ENCODE measurements at regions not wholly inside any gene's neighbourhood (a gene's known extent, or its start where the extent isn't known, plus 50 kb on each side); places are given as distances from the start of the nearest gene placed in this dataset.

- in situ Hi-C loops (cut with MboI; ENCODE audit: low sequenced_read_pairs) (no loop called here), dilution Hi-C loops (cut with HindIII; ENCODE audit: low sequenced_read_pairs, unreplicated experiment) (no loop called here), intact Hi-C loops (cut with micrococcal nuclease) (loop anchor here (10.0 kb wide), 1 partner anchor 638 kb away; no protein-coding TSS in a partner anchor)
- no peak overlapping the region for H3K23ac ChIP-seq (ENCODE audit: low read depth, low read length)
- H3K27ac ChIP-seq (ENCODE audit: insufficient read depth, low read length): no peak overlapping the region
- no peak overlapping the region for H2AK9ac ChIP-seq (replicated peaks; ENCODE audit: low read depth, low read length, poor library complexity)
- POLR2A ChIA-PET (ENCODE audit: unreplicated experiment): no interaction called here
- no peak for ATAC-seq (ENCODE audit: low read depth)
- H2AFZ ChIP-seq (replicated peaks; ENCODE audit: low read length, poor library complexity): no peak overlapping the region
- H4K20me1 ChIP-seq (ENCODE audit: insufficient read depth, low read length): no peaks in the 10 kb centered on the region
- H3K4ac ChIP-seq (ENCODE audit: low read depth, low read length): no peak overlapping the region
- no peak overlapping the region for H4K5ac ChIP-seq (ENCODE audit: low read depth, low read length)
- no peak overlapping the region for H2AK5ac ChIP-seq (ENCODE audit: low read depth, low read length)
- H3K4me1 ChIP-seq (ENCODE audit: control insufficient read depth, insufficient read depth, low read length): peaks cover 2% of the 10 kb centered on the region; the same call in 1 of the 2 replicates
- H3K27me3 ChIP-seq (ENCODE audit: control insufficient read depth, insufficient read depth, low read length): no peaks in the 10 kb centered on the region
- DNase-seq: no peak
- H3K56ac ChIP-seq (ENCODE audit: extremely low read depth, insufficient read depth, low read length): no peak overlapping the region
- no peak overlapping the region for H3K4me2 ChIP-seq (ENCODE audit: low read depth, low read length)
- H3K9me1 ChIP-seq (ENCODE audit: insufficient read depth, low read length): no peaks in the 10 kb centered on the region
- no peak overlapping the region for H3K18ac ChIP-seq (ENCODE audit: low read depth, low read length)
- no CpG with 5 or more reads among the region's 4 CpGs for WGBS, 2 experiments (ENCODE audit: extremely low coverage in 2 of 2, insufficient read length in 1 of 2)
- no peak overlapping the region for H4K8ac ChIP-seq (ENCODE audit: low read depth in 2 of 2, low read length in 2 of 2)
- H3K9ac ChIP-seq (ENCODE audit: low read depth, low read length): no peak overlapping the region
- H2BK15ac ChIP-seq (ENCODE audit: low read depth, low read length): no peak overlapping the region
- CTCF ChIA-PET: interaction anchor here (0.7 kb wide), 1 partner anchor 843 kb away, joined by 6 read pairs; no protein-coding TSS in a partner anchor
- no peak overlapping the region for H4K91ac ChIP-seq (ENCODE audit: insufficient read depth, low read depth, low read length)
- BruUV-seq (replicated peaks): no TSS peak
- no peak overlapping the region for H2BK5ac ChIP-seq (ENCODE audit: low read depth, low read length, poor library complexity, severe bottlenecking)
- no peaks in the 10 kb centered on the region for H3K9me3 ChIP-seq (ENCODE audit: control insufficient read depth, insufficient read depth, low read length)
- no peak overlapping the region for H2BK120ac ChIP-seq (ENCODE audit: low read depth, low read length)
- H3K14ac ChIP-seq (replicated peaks; ENCODE audit: low read depth, low read length): no peak overlapping the region
- H3K79me1 ChIP-seq (ENCODE audit: low read depth in 1 of 2, low read length in 2 of 2): no peaks in the 10 kb centered on the region
- no peak for TF ChIP-seq RAD21 (IDR thresholded peaks at IDR 0.05; ENCODE audit: low read length)
- no peak for TF ChIP-seq MAFK (IDR thresholded peaks at IDR 0.05; ENCODE audit: low read depth, low read length)
- TF ChIP-seq MAZ (IDR thresholded peaks at IDR 0.05; ENCODE audit: borderline replicate concordance, low read depth, low read length): no peak
- no peak for TF ChIP-seq CHD1 (IDR thresholded peaks at IDR 0.05; ENCODE audit: low read depth, low read length)
- TF ChIP-seq ELK1 (IDR thresholded peaks at IDR 0.05; ENCODE audit: borderline replicate concordance, low read depth, low read length): no peak
- no peak for TF ChIP-seq SMC3 (IDR thresholded peaks at IDR 0.05; ENCODE audit: low read depth, low read length)
- TF ChIP-seq POLR2A (IDR thresholded peaks at IDR 0.05; ENCODE audit: low read depth, low read length): no peak
- no peak for TF ChIP-seq CTCF (conservative IDR thresholded peaks at IDR 0.05; ENCODE audit: low read depth, low read length)
- TF ChIP-seq RFX5 (IDR thresholded peaks at IDR 0.05; ENCODE audit: low read depth, low read length): no peak
- TF ChIP-seq MXI1 (IDR thresholded peaks at IDR 0.05; ENCODE audit: borderline replicate concordance, low read depth, low read length): no peak
- no peak for TF ChIP-seq NFE2L2 (IDR thresholded peaks at IDR 0.05; ENCODE audit: low read depth, low read length)
- TF ChIP-seq RCOR1 (IDR thresholded peaks at IDR 0.05; ENCODE audit: insufficient replicate concordance, low read length): no peak
- no peak for TF ChIP-seq BHLHE40 (IDR thresholded peaks at IDR 0.05; ENCODE audit: low read depth, low read length)
- no peak for TF ChIP-seq USF2 (IDR thresholded peaks at IDR 0.05; ENCODE audit: low read depth, low read length)
- TF ChIP-seq FOS (IDR thresholded peaks at IDR 0.05; ENCODE audit: low read depth, low read length): no peak
- no peak overlapping the region for H2BK20ac ChIP-seq (ENCODE audit: low read depth, low read length)
- no peak overlapping the region for H3K4me3 ChIP-seq (ENCODE audit: insufficient read depth, low read depth, low read length)
- no peaks in the 10 kb centered on the region for H3K36me3 ChIP-seq (ENCODE audit: control insufficient read depth, insufficient read depth, low read length)
These were observed 399.6 kb upstream of the CWC22 start for GRCh38 chr2:180406687-180407086.
